A673 (cell line): ENCODE measurements at regions not wholly inside any gene's neighbourhood (a gene's known extent, or its start where the extent isn't known, plus 50 kb on each side); places are given as distances from the start of the nearest gene placed in this dataset.

Experiments used
- BruUV-seq: library from RNA; stranded (reverse); fragments of 400-500 nt; replicated peaks from 2 replicates; lab custom pipeline; 2021; lab: Mats Ljungman, UMichigan
- CTCF ChIA-PET: fragments of 300-600 bp; sonication (Branson Sonifier 250); formaldehyde crosslinking; loops from one replicate; lab custom pipeline; 2022; ENCODE audit warnings: antibody characterized with exemption; lab: Charles Lee
- POLR2A ChIA-PET: fragments of 300-600 bp; sonication (Branson Sonifier 250); formaldehyde crosslinking; loops from one replicate; lab custom pipeline; 2022; ENCODE audit warnings: antibody characterized with exemption; ENCODE audit not compliant: low non-redundant PET; lab: Charles Lee
- DNase-seq: peaks from one replicate; pipeline ENCODE4 v3.0.0-alpha.2; 2015; ENCODE audit warnings: low spot score
- H3K27ac ChIP-seq: fragments of 200-600 bp; sonication (generic); 2 replicates; pipeline ENCODE4 v1.5.1; 2016; ENCODE audit warnings: mixed run types, low read depth, mild to moderate bottlenecking, mixed read lengths, antibody characterized with exemption, low read length; ENCODE audit not compliant: poor library complexity, severe bottlenecking
- H3K27me3 ChIP-seq: fragments of 200-600 bp; sonication (generic); replicated peaks from 2 replicates; pipeline ENCODE4 v1.6.1; 2017; ENCODE audit warnings: mixed run types, low read depth, mild to moderate bottlenecking, mixed read lengths, antibody characterized with exemption, low read length; ENCODE audit not compliant: insufficient read depth, poor library complexity
- H3K36me3 ChIP-seq: fragments of 200-600 bp; sonication (generic); 2 replicates; pipeline ENCODE4 v1.6.1; 2016; ENCODE audit warnings: mixed run types, mild to moderate bottlenecking, mixed read lengths, antibody characterized with exemption, low read length; ENCODE audit not compliant: insufficient read depth, poor library complexity, severe bottlenecking
- H3K4me1 ChIP-seq: fragments of 200-600 bp; sonication (generic); 2 replicates; pipeline ENCODE4 v1.6.1; 2017; ENCODE audit warnings: mixed run types, mild to moderate bottlenecking, mixed read lengths, antibody characterized with exemption, low read length; ENCODE audit not compliant: insufficient read depth, poor library complexity, severe bottlenecking
- H3K4me3 ChIP-seq: fragments of 200-600 bp; sonication (generic); 2 replicates; pipeline ENCODE4 v1.5.1; 2016; ENCODE audit warnings: low read depth, mixed run types, mild to moderate bottlenecking, mixed read lengths, low read length; ENCODE audit not compliant: poor library complexity, severe bottlenecking
- H3K9me3 ChIP-seq: fragments of 200-600 bp; sonication (generic); 2 replicates; pipeline ENCODE4 v1.6.1; 2016; ENCODE audit warnings: mixed run types, low read depth, mild to moderate bottlenecking, mixed read lengths, antibody characterized with exemption, low read length; ENCODE audit not compliant: poor library complexity, severe bottlenecking
- EZH2 ChIP-seq: fragments of 200-600 bp; sonication (generic); IDR thresholded peaks from 2 replicates; pipeline ENCODE4 v1.6.1; 2017; ENCODE audit warnings: borderline replicate concordance, low read depth, mild to moderate bottlenecking, mixed read lengths, antibody characterized with exemption, low read length; ENCODE audit not compliant: poor library complexity, severe bottlenecking
- intact Hi-C: fragments of 100-400 bp; cut with micrococcal nuclease; formaldehyde crosslinking; loops from one replicate; pipeline ENCODE4 v1.10.0; 2022; ENCODE audit not compliant: unreplicated experiment
- TF ChIP-seq, protein P1 (sequence below): fragments of 300-800, 200-600 bp; sonication (generic); conservative IDR thresholded peaks from 2 replicates; pipeline ENCODE4 v1.5.1; 2017; ENCODE audit warnings: low read depth, mild to moderate bottlenecking, antibody characterized with exemption, low read length, moderate library complexity, mixed read lengths

DNA sequence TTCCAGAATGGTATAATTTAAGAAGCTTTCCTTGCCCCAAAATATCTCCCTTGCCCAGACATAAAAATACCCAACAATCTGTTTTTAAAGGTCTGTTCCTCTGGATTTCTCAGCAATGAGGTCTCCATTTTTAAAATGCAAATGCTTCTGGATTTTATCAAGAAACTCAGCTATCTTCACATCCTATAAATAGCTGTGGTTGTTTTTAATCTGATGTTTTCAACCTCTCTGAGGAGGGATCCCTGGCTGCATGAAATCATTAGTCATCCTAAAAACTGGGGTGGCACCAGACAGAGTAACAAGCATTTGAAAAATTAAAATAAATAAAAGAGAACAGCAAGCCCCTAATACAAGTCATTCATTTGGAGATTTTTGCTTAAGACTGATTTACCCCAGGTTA lies 168.5 kb upstream of the ID4 start:
- POLR2A ChIA-PET, result no interaction called here
- intact Hi-C loops, result no loop called here
- Histone ChIP-seq H3K4me3 (no peak overlapping the region), H3K27me3 (no peaks in the 10 kb centered on the region), H3K27ac (no peak overlapping the region), H3K4me1 (peaks cover 17% of the 10 kb centered on the region), H3K36me3 (no peaks in the 10 kb centered on the region), H3K9me3 (no peaks in the 10 kb centered on the region)
- CTCF ChIA-PET, result no interaction called here
- TF ChIP-seq, protein P1, sequence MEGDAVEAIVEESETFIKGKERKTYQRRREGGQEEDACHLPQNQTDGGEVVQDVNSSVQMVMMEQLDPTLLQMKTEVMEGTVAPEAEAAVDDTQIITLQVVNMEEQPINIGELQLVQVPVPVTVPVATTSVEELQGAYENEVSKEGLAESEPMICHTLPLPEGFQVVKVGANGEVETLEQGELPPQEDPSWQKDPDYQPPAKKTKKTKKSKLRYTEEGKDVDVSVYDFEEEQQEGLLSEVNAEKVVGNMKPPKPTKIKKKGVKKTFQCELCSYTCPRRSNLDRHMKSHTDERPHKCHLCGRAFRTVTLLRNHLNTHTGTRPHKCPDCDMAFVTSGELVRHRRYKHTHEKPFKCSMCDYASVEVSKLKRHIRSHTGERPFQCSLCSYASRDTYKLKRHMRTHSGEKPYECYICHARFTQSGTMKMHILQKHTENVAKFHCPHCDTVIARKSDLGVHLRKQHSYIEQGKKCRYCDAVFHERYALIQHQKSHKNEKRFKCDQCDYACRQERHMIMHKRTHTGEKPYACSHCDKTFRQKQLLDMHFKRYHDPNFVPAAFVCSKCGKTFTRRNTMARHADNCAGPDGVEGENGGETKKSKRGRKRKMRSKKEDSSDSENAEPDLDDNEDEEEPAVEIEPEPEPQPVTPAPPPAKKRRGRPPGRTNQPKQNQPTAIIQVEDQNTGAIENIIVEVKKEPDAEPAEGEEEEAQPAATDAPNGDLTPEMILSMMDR, result no peak
- TF ChIP-seq EZH2, result no peak
- no peak for DNase-seq
- BruUV-seq, result no TSS peak

DNA sequence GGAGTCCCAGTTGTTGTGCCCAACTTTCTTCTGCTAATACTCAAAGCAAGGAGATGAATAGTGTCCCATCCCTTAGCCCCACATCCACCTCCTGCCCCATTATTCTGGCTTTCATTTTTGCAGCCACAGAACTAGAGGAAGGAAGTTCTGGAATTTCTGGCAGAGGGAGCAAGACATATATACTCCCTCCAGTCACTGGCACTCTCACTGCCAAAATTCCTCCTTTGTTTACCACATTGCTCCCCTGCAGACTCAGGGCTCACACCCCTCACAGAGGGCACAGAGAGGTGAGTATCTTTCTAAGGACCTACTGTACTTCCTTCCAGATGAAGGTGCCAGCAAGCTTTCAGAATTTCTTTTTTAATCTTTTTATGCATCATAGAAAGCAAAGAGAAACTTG lies 168.0 kb upstream of the ID4 start:
- H3K36me3 ChIP-seq, result no peaks in the 10 kb centered on the region
- peaks cover 17% of the 10 kb centered on the region for H3K4me1 ChIP-seq
- no peak for DNase-seq
- CTCF ChIA-PET, result no interaction called here
- POLR2A ChIA-PET, result no interaction called here
- no peaks in the 10 kb centered on the region for H3K9me3 ChIP-seq
- no peaks in the 10 kb centered on the region for H3K27me3 ChIP-seq
- no peak overlapping the region for H3K27ac ChIP-seq
- BruUV-seq, result no TSS peak
- no peak overlapping the region for H3K4me3 ChIP-seq
- TF ChIP-seq EZH2, result no peak
- TF ChIP-seq, protein P1, result no peak
- intact Hi-C loops, result no loop called here

DNA sequence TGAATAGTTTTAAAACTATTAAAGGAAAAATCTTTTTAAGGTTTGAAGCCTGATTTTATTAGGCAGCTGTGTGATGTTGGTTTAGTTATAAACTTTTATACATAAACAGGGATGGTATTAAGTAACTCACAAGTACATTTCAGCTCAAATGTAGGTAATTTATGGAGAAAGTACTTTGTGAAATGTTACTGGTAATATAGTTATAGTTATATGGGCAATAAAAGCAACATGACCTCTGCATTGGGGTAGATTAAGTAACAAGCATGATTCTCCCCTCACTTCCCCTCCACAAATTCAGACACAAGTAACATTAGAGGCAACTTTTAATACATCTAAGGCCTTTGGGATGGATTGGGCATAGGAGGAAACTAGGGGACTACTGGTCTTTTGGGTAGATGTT lies 154.3 kb upstream of the ID4 start:
- Histone ChIP-seq H3K9me3 (no peaks in the 10 kb centered on the region), H3K27me3 (no peaks in the 10 kb centered on the region), H3K27ac (no peak overlapping the region), H3K4me1 (no peaks in the 10 kb centered on the region), H3K4me3 (no peak overlapping the region), H3K36me3 (no peaks in the 10 kb centered on the region)
- intact Hi-C loops, result no loop called here
- no peak for DNase-seq
- ChIA-PET POLR2A (no interaction called here), CTCF (no interaction called here)
- no TSS peak for BruUV-seq
- TF ChIP-seq, protein P1, result no peak
- no peak for TF ChIP-seq EZH2
